GM19193 (cell line): ENCODE measurements at regions not wholly inside any gene's neighbourhood (a gene's known extent, or its start where the extent isn't known, plus 50 kb on each side); places are given as distances from the start of the nearest gene placed in this dataset.

Experiments
- POLR2A ChIP-seq: IDR thresholded peaks from 4 replicates; pipeline ENCODE4 v1.6.1; 2011; ENCODE audit not compliant: insufficient read depth, insufficient read length; ENCODE audit errors: extremely low read depth

- no peak for TF ChIP-seq POLR2A
Observed at GRCh38 chr6:137692308-137692707, 174.8 kb upstream of the TNFAIP3 start.

GRCh38 chr6:137692806-137693205, 174.3 kb upstream of the TNFAIP3 start:
- no peak for TF ChIP-seq POLR2A

- no peak for TF ChIP-seq POLR2A
Observed at GRCh38 chr6:137693711-137694110, 173.3 kb upstream of the TNFAIP3 start.

GRCh38 chr6:137696765-137697164, 170.3 kb upstream of the TNFAIP3 start:
- TF ChIP-seq POLR2A, result no peak

- TF ChIP-seq POLR2A, result no peak
Observed at GRCh38 chr6:137697267-137697938, 169.7 kb upstream of the TNFAIP3 start.

GRCh38 chr6:137698636-137699030, 168.4 kb upstream of the TNFAIP3 start:
- no peak for TF ChIP-seq POLR2A

GRCh38 chr6:137699031-137699683, 167.9 kb upstream of the TNFAIP3 start:
- no peak for TF ChIP-seq POLR2A

- TF ChIP-seq POLR2A, result no peak
Observed at GRCh38 chr6:137700161-137700560, 166.9 kb upstream of the TNFAIP3 start.

- no peak for TF ChIP-seq POLR2A
Observed at GRCh38 chr6:137700751-137701477, 166.1 kb upstream of the TNFAIP3 start.

GRCh38 chr6:137701942-137702341, 165.1 kb upstream of the TNFAIP3 start:
- no peak for TF ChIP-seq POLR2A

- TF ChIP-seq POLR2A, result no peak
Observed at GRCh38 chr6:137702791-137703424, 164.2 kb upstream of the TNFAIP3 start.

- no peak for TF ChIP-seq POLR2A
Observed at GRCh38 chr6:137704802-137705159, 162.3 kb upstream of the TNFAIP3 start.

- TF ChIP-seq POLR2A, result no peak
Observed at GRCh38 chr6:137705160-137706082, 161.6 kb upstream of the TNFAIP3 start.

GRCh38 chr6:137706083-137706750, 160.8 kb upstream of the TNFAIP3 start:
- TF ChIP-seq POLR2A, result no peak
